ENCODE measurements at regions not wholly inside any gene's neighbourhood (a gene's known extent, or its start where the extent isn't known, plus 50 kb on each side); places are given as distances from the start of the nearest gene placed in this dataset.

- Mint-ChIP-seq H3K36me3 (no peaks in the 10 kb centered on the region), H3K4me1 (no peaks in the 10 kb centered on the region)
These were observed 205.9 kb downstream of the RPLP1 start for GRCh38 chr15:69658411-69658945.

GRCh38 chr15:69659454-69660050, 206.9 kb downstream of the RPLP1 start:
- CTCF ChIA-PET = no interaction called here
- no peak overlapping the region for H3K27ac Mint-ChIP-seq
- H3K36me3 Mint-ChIP-seq = no peaks in the 10 kb centered on the region
- no peak overlapping the region for H3K4me3 Mint-ChIP-seq
- H3K9me3 Mint-ChIP-seq = no peaks in the 10 kb centered on the region
- no peak for DNase-seq
- no peaks in the 10 kb centered on the region for H3K4me1 Mint-ChIP-seq
- H3K27me3 Mint-ChIP-seq = peaks cover 45% of the 10 kb centered on the region

More at GRCh38 chr15:69658411-69658945, 205.9 kb downstream of the RPLP1 start:
- H3K27me3 Mint-ChIP-seq = peaks cover 39% of the 10 kb centered on the region
- no peak for DNase-seq
- CTCF ChIA-PET = no interaction called here
- no peak overlapping the region for H3K4me3 Mint-ChIP-seq
- peaks cover 5% of the 10 kb centered on the region for H3K9me3 Mint-ChIP-seq
- no peak overlapping the region for H3K27ac Mint-ChIP-seq

GRCh38 chr15:69660114-69660513, 207.5 kb downstream of the RPLP1 start:
- Mint-ChIP-seq H3K4me1 (peaks cover 2% of the 10 kb centered on the region), H3K4me3 (no peak overlapping the region), H3K36me3 (no peaks in the 10 kb centered on the region), H3K27me3 (peaks cover 45% of the 10 kb centered on the region), H3K9me3 (no peaks in the 10 kb centered on the region), H3K27ac (no peak overlapping the region)
- CTCF ChIA-PET = no interaction called here
- DNase-seq = no peak

GRCh38 chr15:69660658-69661405, 208.2 kb downstream of the RPLP1 start:
- Mint-ChIP-seq H3K27ac (no peak overlapping the region), H3K27me3 (peaks cover 45% of the 10 kb centered on the region), H3K4me1 (peaks cover 9% of the 10 kb centered on the region), H3K36me3 (no peaks in the 10 kb centered on the region), H3K4me3 (no peak overlapping the region), H3K9me3 (no peaks in the 10 kb centered on the region)
- no peak for DNase-seq
- CTCF ChIA-PET = no interaction called here

- Mint-ChIP-seq H3K4me1 (peaks cover 15% of the 10 kb centered on the region), H3K36me3 (no peaks in the 10 kb centered on the region), H3K4me3 (no peak overlapping the region), H3K9me3 (no peaks in the 10 kb centered on the region), H3K27ac (no peak overlapping the region), H3K27me3 (peaks cover 45% of the 10 kb centered on the region)
- CTCF ChIA-PET = no interaction called here
- DNase-seq = no peak
These were observed 208.8 kb downstream of the RPLP1 start for GRCh38 chr15:69661446-69661845.

GRCh38 chr15:69661871-69662644, 209.4 kb downstream of the RPLP1 start:
- Mint-ChIP-seq H3K4me3 (no peak overlapping the region), H3K36me3 (no peaks in the 10 kb centered on the region), H3K4me1 (peaks cover 21% of the 10 kb centered on the region), H3K27ac (no peak overlapping the region), H3K9me3 (no peaks in the 10 kb centered on the region), H3K27me3 (peaks cover 38% of the 10 kb centered on the region)
- CTCF ChIA-PET = no interaction called here
- no peak for DNase-seq

GRCh38 chr15:69662645-69663000, 210.0 kb downstream of the RPLP1 start:
- no peaks in the 10 kb centered on the region for H3K36me3 Mint-ChIP-seq
- CTCF ChIA-PET = interaction anchor here (1.3 kb wide), 1 partner anchor 58 kb away, joined by 4 read pairs; no protein-coding TSS in a partner anchor

GRCh38 chr15:69663441-69663840, 210.8 kb downstream of the RPLP1 start:
- no peak for DNase-seq
- Mint-ChIP-seq H3K4me3 (no peak overlapping the region), H3K27me3 (peaks cover 25% of the 10 kb centered on the region), H3K4me1 (peaks cover 34% of the 10 kb centered on the region), H3K9me3 (no peaks in the 10 kb centered on the region), H3K36me3 (no peaks in the 10 kb centered on the region), H3K27ac (no peak overlapping the region)
- CTCF ChIA-PET = interaction anchor here (1.3 kb wide), 1 partner anchor 58 kb away, joined by 4 read pairs; no protein-coding TSS in a partner anchor

More at GRCh38 chr15:69662645-69663000, 210.0 kb downstream of the RPLP1 start:
- Mint-ChIP-seq H3K4me1 (peaks cover 26% of the 10 kb centered on the region), H3K27ac (no peak overlapping the region), H3K9me3 (no peaks in the 10 kb centered on the region), H3K4me3 (no peak overlapping the region), H3K27me3 (peaks cover 33% of the 10 kb centered on the region)
- DNase-seq = no peak

- Mint-ChIP-seq H3K27me3 (peaks cover 19% of the 10 kb centered on the region), H3K4me1 (peaks cover 39% of the 10 kb centered on the region), H3K36me3 (no peaks in the 10 kb centered on the region), H3K9me3 (no peaks in the 10 kb centered on the region), H3K27ac (no peak overlapping the region), H3K4me3 (no peak overlapping the region)
- DNase-seq = no peak
- CTCF ChIA-PET = interaction anchor here (1.3 kb wide), 1 partner anchor 57 kb away, joined by 4 read pairs; no protein-coding TSS in a partner anchor
These were observed 211.4 kb downstream of the RPLP1 start for GRCh38 chr15:69663982-69664381.

- Mint-ChIP-seq H3K4me3 (no peak overlapping the region), H3K36me3 (no peaks in the 10 kb centered on the region), H3K4me1 (peaks cover 48% of the 10 kb centered on the region), H3K27me3 (peaks cover 14% of the 10 kb centered on the region), H3K9me3 (no peaks in the 10 kb centered on the region), H3K27ac (no peak overlapping the region)
- DNase-seq = no peak
- CTCF ChIA-PET = no interaction called here
These were observed 212.3 kb downstream of the RPLP1 start for GRCh38 chr15:69664572-69665571.

- Mint-ChIP-seq H3K4me3 (no peak overlapping the region), H3K27ac (no peak overlapping the region), H3K36me3 (no peaks in the 10 kb centered on the region), H3K4me1 (peaks cover 56% of the 10 kb centered on the region), H3K27me3 (peaks cover 14% of the 10 kb centered on the region), H3K9me3 (no peaks in the 10 kb centered on the region)
- peak; percentile 30 for DNase-seq
- CTCF ChIA-PET = no interaction called here
These were observed 213.1 kb downstream of the RPLP1 start for GRCh38 chr15:69665641-69666111.

- no peak overlapping the region for H3K4me3 Mint-ChIP-seq
- no peak overlapping the region for H3K27ac Mint-ChIP-seq
- no peaks in the 10 kb centered on the region for H3K9me3 Mint-ChIP-seq
- peak; percentile 52 for DNase-seq
- no peaks in the 10 kb centered on the region for H3K36me3 Mint-ChIP-seq
- H3K4me1 Mint-ChIP-seq = peaks cover 59% of the 10 kb centered on the region
- CTCF ChIA-PET = no interaction called here
- H3K27me3 Mint-ChIP-seq = peaks cover 14% of the 10 kb centered on the region
These were observed 213.8 kb downstream of the RPLP1 start for GRCh38 chr15:69666441-69666882.
